ENCODE measurements at regions not wholly inside any gene's neighbourhood (a gene's known extent, or its start where the extent isn't known, plus 50 kb on each side); places are given as distances from the start of the nearest gene placed in this dataset.
"Not testable (repeated sequence)": the region's sequence is repeated elsewhere in the genome, so short reads cannot be mapped to it uniquely, and the experiment has no call there.

DNA sequence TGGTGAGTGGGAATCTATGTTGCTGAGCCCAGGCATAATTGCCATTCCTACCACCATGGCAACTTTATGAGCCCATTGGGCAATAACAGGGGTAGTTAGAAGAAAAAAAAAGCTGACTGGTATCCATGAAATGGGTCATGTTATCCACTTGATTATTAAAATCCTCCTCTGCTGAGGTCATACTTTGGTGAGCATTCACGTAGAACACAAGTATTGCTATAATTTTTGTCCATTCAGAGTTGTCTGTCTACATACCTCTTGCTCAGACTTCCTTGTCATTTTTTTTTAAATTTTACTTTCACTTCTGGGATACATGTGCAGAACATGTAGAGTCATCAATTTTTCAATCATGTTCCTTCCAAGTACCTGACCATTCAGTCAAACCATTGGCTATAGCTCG, 780.8 kb upstream of the ARRDC3 start:
- TF ChIP-seq, protein P1, sequence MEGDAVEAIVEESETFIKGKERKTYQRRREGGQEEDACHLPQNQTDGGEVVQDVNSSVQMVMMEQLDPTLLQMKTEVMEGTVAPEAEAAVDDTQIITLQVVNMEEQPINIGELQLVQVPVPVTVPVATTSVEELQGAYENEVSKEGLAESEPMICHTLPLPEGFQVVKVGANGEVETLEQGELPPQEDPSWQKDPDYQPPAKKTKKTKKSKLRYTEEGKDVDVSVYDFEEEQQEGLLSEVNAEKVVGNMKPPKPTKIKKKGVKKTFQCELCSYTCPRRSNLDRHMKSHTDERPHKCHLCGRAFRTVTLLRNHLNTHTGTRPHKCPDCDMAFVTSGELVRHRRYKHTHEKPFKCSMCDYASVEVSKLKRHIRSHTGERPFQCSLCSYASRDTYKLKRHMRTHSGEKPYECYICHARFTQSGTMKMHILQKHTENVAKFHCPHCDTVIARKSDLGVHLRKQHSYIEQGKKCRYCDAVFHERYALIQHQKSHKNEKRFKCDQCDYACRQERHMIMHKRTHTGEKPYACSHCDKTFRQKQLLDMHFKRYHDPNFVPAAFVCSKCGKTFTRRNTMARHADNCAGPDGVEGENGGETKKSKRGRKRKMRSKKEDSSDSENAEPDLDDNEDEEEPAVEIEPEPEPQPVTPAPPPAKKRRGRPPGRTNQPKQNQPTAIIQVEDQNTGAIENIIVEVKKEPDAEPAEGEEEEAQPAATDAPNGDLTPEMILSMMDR (IDR thresholded peaks at IDR 0.05; ENCODE audit: low read depth, low read length, missing control alignments), result no peak
- H3K4me3 ChIP-seq (ENCODE audit: low read depth, low read length), result no peak overlapping the region
- in situ Hi-C loops (cut with HindIII; ENCODE audit: low sequenced_read_pairs), result no loop called here
- DNase-seq (ENCODE audit: low read depth), result no peak

DNA sequence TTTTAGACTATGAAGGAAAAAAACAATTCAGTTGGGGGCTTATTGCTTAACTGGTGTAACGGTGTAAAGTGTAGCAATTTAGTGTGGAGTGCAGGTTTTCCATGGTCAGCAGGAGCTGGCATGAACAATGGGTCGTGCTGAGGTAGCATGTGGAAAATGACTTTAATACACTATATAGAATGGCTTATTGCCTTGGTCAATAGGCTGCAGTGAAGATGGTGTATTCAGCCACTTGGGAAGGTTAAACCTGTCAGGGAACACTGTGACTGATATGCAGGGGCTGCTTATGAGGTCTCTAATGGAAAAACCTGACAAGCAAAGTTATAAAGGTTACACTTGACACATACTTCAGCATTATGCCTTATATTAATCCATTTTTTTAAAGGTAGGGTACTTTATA, 764.7 kb upstream of the ARRDC3 start:
- no peak for DNase-seq (ENCODE audit: low read depth)
- in situ Hi-C loops (cut with HindIII; ENCODE audit: low sequenced_read_pairs), result no loop called here
- TF ChIP-seq, protein P1 (IDR thresholded peaks at IDR 0.05; ENCODE audit: low read depth, low read length, missing control alignments), result no peak
- H3K4me3 ChIP-seq (ENCODE audit: low read depth, low read length), result no peak overlapping the region

DNA sequence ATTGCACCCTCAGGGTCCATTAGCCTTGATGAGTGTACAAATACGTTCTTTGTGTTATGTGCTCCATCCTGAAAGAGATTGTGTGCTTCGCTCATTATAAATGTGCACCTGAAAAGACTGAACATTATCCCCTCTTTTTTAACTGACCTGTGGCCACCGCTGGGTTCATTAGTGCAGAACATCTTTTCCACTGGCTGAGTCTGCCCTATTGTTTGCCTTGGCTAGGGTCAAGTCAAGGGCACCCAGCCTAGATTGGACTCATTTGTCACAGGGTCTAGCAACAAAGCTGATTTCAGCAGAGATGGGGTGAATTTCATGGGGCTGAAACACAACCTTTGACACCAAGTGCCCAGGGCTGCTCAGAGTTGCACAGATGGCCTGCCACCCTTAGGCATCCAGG, 764.1 kb upstream of the ARRDC3 start:
- TF ChIP-seq, protein P1 (IDR thresholded peaks at IDR 0.05; ENCODE audit: low read depth, low read length, missing control alignments), result no peak
- H3K4me3 ChIP-seq (ENCODE audit: low read depth, low read length), result no peak overlapping the region
- in situ Hi-C loops (cut with HindIII; ENCODE audit: low sequenced_read_pairs), result no loop called here
- no peak for DNase-seq (ENCODE audit: low read depth)

DNA sequence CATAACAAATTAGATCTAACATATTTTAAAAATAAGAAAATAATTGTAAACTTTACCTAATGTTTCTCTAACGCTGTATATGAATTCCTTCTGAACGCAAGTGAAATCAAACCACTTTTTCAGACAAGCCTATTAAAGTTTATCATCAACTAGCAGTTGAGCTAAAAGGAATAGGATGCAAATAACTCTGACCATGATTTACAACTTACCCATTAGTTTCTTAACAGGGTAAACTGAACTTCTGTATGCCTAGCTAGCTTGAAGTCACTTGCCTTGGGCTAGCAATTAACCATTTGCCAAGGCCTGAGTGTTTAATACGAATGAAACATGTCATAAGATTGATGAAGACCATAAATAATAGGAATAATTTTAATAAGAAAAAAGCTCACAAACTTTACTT, 762.7 kb upstream of the ARRDC3 start:
- in situ Hi-C loops (cut with HindIII; ENCODE audit: low sequenced_read_pairs), result no loop called here
- TF ChIP-seq, protein P1 (IDR thresholded peaks at IDR 0.05; ENCODE audit: low read depth, low read length, missing control alignments), result no peak
- no peak for DNase-seq (ENCODE audit: low read depth)
- no peak overlapping the region for H3K4me3 ChIP-seq (ENCODE audit: low read depth, low read length)

DNA sequence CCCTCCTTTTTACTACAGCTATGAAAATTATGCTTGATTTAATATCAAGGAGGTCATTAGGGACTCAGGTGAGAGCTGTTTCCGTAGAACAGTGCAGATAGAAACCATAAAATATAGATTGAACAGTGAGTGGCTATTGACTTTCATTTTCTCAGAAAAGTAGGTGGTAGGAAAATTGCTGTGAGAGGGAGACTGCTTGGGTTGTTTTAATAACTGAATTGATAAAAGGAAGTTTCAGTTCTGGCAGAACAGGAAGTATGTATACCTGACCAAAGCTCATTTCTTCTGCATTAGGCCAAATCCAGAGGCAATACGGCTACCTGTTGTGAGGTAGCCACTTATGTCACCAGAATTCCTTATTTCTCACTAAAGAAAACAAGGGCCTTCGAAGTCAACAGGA, 761.7 kb upstream of the ARRDC3 start:
- no peak for DNase-seq (ENCODE audit: low read depth)
- in situ Hi-C loops (cut with HindIII; ENCODE audit: low sequenced_read_pairs), result no loop called here
- H3K4me3 ChIP-seq (ENCODE audit: low read depth, low read length), result no peak overlapping the region
- TF ChIP-seq, protein P1 (IDR thresholded peaks at IDR 0.05; ENCODE audit: low read depth, low read length, missing control alignments), result no peak

DNA sequence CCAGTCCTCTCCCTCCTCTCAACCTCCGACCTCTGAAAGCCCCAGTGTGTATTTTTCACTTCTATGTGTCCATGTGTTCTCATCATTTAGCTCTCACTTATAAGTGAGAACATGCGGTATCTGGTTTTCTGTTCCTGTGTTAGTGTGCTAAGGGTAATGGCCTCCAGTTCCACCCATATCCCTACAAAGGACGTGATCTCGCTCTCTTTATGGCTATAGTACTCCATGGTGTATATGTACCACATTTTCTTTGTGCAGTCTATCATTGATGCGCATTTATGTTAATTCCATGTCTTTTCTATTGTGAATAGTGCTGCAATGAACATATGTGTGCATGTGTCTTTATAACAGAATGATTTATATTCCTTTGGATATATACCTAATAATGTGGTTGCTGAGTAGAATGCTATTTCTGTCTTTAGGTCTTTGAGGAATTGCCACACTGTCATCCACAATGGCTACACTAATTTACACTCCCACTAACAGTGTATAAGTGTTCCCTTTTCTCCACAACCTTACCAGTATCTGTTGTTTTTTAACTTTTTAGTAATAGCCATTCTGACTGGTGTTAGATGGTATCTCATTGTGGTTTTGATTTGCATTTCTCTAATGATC, 749.3 kb upstream of the ARRDC3 start:
- in situ Hi-C loops (cut with HindIII; ENCODE audit: low sequenced_read_pairs); DNase-seq (ENCODE audit: low read depth): not testable (repeated sequence)

DNA sequence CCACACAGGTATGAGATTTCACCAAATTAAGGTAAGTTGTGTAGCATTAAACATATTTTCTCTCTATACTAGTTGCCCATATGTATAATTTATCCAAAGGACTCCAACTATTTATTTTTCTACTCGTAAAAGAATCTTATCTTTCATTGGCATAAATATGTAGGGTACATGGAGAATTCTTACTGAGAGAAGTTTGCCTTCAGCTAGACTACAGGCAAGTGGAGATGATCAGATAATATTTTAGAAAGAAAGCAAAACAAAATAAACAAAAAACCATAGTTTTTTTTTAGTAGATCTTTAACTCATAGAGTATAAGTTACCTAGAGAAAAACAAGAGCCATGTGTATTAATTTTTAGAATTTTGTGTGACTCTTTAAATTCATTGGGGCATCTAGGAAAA, 743.1 kb upstream of the ARRDC3 start:
- H3K4me3 ChIP-seq (ENCODE audit: low read depth, low read length), result no peak overlapping the region
- DNase-seq (ENCODE audit: low read depth), result no peak
- TF ChIP-seq, protein P1 (IDR thresholded peaks at IDR 0.05; ENCODE audit: low read depth, low read length, missing control alignments), result no peak
- in situ Hi-C loops (cut with HindIII; ENCODE audit: low sequenced_read_pairs), result no loop called here

More for the DNA sequence above, 749.3 kb upstream of the ARRDC3 start:
- H3K4me3 ChIP-seq (ENCODE audit: low read depth, low read length), result not testable (repeated sequence)

Measured in astrocyte of the cerebellum (primary cell).